DMS79 (cell line): ENCODE measurements at regions not wholly inside any gene's neighbourhood (a gene's known extent, or its start where the extent isn't known, plus 50 kb on each side); places are given as distances from the start of the nearest gene placed in this dataset.
A peak's percentile ranks its signal among the peaks of the same experiment; 100 is the strongest.
"Not testable (repeated sequence)": the region's sequence is repeated elsewhere in the genome, so short reads cannot be mapped to it uniquely, and the experiment has no call there.

Experiments
- DNase-seq: peaks from one replicate; lab custom pipeline; 2025; lab: John Stamatoyannopoulos, UW

DNA sequence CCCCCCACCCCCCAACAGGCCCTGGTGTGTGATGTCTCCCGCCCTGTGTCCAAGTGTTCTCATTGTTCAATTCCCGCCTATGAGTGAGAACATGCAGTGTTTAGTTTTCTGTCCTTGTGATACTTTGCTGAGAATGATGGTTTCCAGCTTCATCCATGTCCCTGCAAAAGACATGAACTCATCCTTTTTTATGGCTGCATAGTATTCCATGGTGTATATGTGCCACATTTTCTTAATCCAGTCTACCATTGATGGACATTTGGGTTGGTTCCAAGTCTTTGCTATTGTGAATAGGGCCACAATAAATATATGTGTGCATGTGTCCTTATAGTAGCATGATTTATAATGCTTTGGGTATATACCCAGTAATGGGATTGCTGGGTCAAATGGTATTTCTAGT, 54.0 kb downstream of the ZCCHC13 start:
- DNase-seq, result not testable (repeated sequence)

DNA sequence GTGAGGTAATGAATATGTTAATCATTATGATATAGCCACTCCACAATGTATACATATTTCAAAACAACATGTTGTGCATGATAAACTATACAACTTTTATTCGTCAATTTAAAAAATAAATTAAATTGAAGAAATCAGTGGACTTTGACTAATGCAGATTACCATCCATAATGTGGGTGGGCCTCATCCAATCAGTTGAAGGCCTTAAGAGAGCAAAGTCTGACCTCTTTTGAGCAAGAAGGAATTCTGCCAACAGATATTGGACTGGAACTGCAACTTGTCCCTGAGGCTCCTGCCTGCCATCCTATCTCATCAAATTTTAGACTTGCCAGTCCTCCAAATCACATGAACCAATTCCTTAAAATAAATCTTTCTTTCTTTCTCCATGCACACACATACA, 57.4 kb upstream of the SLC16A2 start:
- no peak for DNase-seq

DNA sequence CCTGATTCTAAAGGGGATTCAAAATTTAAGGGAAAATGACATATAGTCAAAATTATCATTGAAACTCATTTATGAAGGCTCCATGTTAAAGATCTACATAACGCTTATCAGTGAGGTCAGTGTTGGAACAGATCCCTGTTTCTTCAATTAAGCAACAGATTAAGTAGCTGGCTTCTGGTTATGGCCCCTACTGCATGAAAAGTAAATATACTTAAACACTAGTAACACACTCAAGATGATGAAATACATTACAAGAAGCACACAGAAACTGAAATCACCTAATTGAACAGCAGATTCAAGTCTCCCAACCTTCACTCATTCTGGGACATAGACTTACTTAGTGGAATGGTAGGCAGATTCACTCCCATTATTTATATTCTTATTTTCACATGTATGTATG, 51.6 kb upstream of the SLC16A2 start:
- peak; percentile 33 for DNase-seq

DNA sequence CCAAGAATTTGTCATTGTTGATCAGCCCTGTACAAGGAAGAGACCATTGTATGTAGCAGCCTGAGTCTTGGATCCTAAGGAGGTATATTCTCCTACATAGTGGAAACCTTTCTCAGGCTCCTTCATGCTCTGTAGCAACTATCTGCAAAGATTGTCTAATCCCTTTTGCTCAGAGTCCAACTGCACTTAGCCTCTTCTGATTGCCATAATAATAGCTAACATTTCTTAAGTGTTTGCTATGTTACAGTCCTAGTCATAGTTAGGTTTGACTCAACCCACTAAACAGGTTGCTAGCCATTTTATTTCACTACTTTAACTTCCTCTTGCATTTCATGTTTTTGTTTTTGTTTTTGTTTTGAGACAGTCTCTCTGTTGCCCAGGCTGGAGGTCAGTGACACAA, 50.8 kb upstream of the SLC16A2 start:
- no peak for DNase-seq

DNA sequence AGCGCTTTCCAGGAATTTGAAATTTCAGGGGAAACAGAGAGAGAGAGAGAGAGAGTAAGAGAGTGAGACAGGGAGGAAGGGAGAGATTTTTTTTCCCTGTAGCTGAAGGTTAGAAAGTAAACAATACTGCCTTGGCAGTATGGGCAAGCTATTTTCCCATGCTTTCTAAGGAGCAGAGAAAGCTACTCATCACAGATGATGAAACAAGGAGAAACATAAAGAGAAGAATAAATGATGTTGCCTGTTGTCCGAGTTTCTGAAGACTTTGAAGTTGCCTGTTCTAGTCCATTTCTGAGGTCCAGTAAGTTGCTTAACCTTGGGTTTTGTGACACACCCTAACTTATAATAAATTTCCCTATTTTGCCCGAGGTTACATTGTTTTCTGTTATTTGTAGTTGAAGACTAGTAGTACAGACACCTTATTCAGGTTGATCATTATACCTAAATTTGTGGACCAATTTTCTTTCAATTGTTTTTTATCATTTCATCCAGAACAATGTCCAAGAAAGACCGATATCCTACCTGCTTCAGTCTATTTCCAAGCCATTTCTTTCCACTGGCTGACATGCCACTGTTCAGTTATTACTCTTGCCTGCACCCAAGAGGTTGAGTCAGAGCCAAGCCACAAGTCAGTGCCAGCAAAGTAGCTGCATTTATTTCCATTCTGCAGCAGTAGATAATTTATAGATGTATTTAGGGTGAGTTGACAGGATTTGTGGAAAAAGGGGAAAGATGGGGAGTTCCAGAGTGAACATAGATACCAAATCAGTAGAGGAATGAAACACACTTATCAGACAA, 49.7 kb upstream of the SLC16A2 start:
- no peak for DNase-seq
